Right forelimb (tissue), 1 donor: ENCODE measurements at regions not wholly inside any gene's neighbourhood (a gene's known extent, or its start where the extent isn't known, plus 50 kb on each side); places are given as distances from the start of the nearest gene placed in this dataset.
"Not testable (repeated sequence)": the region's sequence is repeated elsewhere in the genome, so short reads cannot be mapped to it uniquely, and the experiment has no call there.

ENCODE experiments used
- DNase-seq: peaks from one replicate; pipeline ENCODE4 v3.0.0-alpha.2; 2018

- DNase-seq, result no peak
Measured at GRCh38 chr3:29144807-29145206, 136.1 kb upstream of the RBMS3 start.

DNA sequence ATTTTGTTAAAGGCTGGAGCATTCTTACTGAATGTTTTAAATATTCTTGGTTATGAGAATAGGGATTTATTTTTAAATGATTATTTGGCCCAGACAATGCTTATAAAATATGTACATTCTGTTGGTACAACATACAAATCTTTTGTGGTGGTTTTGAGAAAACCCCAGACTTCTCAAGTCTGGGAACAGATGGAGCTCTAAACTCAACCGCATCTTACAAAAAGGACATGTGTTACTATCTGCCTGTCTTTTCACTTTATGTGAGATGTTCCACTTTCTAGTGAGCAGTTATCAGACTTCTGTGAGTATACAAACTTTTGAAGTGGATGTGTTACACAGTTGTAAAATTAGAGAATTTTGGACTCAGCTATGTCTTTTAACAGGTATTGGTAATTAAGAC, 135.5 kb upstream of the RBMS3 start:
- no peak for DNase-seq

DNA sequence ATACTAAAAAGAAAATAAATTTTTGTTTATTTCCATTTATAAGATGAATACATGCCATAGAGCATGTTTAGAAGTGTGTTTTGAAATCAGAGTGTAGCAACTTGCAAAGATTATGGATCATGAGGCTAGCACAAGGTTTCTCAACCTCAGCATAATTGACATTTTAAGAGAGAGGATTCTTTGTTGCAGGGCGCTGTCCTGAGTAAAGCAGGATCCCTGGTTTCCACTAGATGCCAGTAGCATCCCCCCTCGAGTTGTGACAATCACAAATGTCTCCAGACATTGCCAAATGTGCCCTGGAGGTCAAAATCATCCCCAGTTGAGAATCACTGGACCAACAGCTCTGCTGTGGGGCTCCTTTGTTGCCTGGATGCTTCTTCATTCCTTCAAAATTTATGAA, 128.5 kb upstream of the RBMS3 start:
- DNase-seq, result no peak

DNA sequence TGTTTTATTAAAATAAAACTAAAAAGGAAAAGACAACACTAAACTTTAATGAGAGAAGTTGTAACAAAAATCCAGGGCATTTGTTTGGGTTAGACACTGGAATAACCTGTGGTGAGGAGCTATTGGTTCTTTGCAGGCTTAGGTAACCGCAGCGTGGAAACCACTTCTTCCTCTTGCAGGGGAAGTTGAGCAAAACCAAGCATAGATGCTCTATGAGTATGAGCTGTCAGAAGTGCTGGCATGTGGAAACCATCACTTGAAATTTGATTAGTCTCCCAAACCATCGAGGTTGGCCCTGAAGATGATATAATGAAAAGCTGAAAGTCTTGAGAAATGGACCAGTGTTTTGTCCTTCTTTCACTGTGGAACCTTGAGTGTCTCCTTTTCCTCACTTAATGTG, 127.1 kb upstream of the RBMS3 start:
- DNase-seq, result no peak

- no peak for DNase-seq
Measured at GRCh38 chr3:29156086-29156715, 124.7 kb upstream of the RBMS3 start.

- no peak for DNase-seq
Measured at GRCh38 chr3:29164825-29165224, 116.0 kb upstream of the RBMS3 start.

GRCh38 chr3:29167180-29167579, 113.7 kb upstream of the RBMS3 start:
- no peak for DNase-seq

GRCh38 chr3:29168081-29168480, 112.8 kb upstream of the RBMS3 start:
- no peak for DNase-seq

DNA sequence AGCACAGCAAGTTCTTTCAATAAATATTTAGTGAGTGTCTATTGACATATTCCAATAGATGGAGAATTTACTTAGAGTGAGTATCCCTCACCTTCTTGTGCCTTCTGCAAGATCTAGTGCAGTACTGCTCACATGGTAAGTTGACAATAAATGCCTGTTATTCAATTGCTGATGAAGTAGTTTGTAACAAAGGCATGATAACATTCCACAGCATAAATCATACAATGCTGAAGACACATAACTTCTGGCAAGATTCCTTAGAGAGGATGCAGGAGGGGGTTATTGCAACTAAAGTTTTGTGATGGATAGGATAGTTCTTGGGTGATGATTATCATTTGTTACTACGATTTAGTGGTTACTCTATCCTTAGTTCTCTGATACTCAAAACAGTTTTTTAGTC, 112.2 kb upstream of the RBMS3 start:
- no peak for DNase-seq

DNA sequence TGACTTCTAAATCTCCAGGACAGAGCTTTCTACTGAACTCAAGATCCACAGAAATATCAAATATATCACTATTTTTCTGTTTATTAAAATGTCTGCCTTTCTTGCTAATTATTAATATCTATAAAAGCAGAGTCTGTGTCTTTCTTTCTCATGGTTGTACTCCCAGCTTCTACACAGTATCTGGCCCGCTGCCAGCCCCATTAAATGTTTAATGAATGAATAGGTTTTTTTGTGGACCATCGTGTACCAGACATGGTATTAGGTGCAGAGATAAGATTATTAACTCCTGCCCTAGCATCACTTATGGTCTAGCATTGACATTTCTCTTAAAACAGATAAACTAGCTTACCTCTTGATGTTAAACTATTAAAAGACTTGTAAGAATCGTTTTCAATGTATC, 111.4 kb upstream of the RBMS3 start:
- DNase-seq, result no peak

DNA sequence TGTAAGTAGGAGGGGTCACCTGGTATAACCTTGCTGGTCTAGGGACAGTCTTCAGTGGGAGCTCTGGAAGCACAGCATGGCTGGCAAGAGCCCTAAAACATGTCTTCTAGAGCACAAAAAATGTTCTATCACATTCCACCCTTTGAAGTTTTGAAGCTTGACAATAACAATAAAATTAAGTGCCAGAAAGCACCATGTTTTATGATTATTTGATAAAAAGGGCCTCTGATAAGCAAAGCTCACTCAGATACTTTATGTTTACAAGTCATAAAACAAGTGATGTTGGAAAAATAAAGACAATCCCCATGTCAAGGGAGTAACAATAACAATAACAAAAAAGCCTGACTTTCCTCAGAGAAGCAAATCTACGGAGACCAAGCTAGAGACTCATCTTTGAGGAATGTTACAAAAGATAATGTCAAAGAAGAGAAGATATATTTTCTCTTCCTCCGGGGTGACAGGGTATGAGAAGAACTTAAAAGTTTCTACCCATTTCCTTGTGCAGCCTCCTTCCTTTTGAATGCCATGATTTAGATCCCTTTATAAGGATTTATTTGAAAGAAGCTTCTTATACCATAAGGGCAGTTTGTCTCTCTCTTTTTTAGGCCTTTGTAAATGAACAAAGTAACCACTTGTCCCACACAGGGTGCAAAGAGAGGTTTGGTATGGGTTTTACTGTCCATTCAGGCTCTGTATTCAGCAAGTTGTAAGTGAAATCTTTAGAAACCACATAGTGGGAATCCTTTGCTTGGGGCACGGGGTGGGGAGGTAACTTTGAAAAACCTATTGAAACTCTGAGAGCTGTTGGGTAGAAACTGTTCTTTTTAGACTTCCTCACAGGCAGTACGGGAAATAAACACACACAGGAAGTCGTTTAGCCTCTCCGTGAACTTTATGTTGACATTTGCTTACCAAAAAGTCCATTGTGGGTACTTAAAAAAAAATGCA, 109.6 kb upstream of the RBMS3 start:
- no peak for DNase-seq

- no peak for DNase-seq
Measured at GRCh38 chr3:29176501-29176900, 104.4 kb upstream of the RBMS3 start.

GRCh38 chr3:29178809-29179793, 101.8 kb upstream of the RBMS3 start:
- no peak for DNase-seq

GRCh38 chr3:29181149-29181780, 99.6 kb upstream of the RBMS3 start:
- DNase-seq, result no peak

DNA sequence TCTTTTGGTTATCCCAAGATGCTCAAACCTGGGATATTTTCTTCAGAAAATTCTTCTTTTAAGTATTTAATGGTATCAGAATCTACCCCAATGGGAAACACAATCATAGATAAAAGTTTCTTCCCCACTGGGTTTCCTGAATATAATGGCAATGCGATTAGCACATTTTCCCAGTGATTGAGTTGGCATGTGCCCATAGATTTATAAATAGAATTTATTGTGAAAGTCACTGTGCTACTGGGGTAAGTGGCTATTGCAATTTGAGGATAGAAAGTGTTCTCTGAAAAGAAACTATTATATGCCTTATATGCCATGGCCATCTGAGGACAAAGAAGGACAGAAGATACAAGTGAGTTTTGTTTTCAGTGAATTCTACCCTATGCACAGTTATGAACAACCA, 99.0 kb upstream of the RBMS3 start:
- no peak for DNase-seq

DNA sequence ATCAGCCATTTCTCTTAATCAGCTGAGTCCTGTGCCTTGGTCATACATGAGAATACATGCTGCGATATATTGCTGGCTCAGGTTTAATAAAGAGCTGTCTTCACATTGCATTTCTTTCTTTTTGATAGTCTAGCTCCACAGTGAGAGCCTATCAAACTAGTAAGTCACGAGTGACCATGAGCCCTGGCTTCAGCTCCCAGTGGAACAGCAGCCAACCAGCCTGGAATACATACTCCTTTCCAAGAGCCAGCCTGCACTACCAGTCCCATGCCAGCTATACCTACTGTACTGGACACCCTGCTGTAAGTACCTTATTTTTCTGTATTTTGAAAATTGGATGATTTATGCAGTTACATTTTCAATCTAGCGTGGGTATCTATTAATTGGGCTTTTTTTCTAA, 98.0 kb upstream of the RBMS3 start:
- not testable (repeated sequence) for DNase-seq

DNA sequence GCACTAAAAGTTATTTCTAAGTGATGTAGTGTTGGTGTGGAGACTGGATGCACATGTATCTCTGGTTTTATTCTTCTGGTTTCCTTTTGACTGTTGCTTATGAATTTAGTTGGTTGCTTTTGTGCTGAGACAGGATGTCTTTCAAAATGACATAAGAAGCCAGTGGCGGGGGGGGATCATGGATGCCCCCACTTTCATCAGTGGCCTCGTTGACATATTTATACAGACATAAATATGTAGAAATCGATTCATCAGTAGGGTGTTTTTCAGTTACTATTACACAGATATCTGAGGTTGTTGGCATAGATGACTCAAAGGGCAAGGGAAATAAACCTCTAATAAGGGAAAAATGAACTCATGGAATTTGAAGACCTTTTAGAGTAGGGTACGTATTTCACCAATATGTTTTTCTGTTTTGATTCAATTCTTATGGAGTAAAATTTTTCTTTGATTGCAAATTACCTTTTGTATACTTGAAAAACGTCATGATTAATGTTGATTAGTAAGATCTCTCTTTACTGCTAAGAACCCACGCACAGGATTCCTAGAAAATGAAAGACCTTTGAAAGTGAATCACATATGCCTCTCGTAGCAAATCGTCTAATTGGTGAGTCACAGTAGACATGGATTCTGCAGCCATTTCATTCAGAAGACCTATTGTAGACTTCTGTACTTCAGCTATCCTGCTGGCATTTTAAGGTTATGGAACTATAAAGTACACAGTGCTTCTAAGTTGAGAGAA, 97.4 kb upstream of the RBMS3 start:
- no peak for DNase-seq

DNA sequence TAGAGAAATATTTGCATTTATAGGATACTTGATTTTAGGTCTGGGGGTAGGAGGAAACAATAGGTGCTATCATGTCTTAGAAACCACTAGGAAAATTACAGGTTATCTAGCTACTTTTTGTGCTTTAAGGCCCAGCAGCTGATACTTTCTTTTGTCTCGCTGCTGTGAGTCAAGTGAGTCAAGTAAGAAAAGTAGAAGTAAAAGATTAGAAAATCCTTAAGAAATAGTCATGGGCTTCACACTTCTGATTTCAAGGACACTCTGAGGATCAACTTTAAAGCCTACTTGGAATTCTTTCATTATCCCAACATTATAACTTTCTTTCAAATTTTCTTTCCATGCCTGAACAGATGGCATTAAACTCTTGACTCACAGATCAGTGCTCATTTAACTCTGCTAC, 95.2 kb upstream of the RBMS3 start:
- DNase-seq, result no peak

GRCh38 chr3:29186131-29186599, 94.7 kb upstream of the RBMS3 start:
- no peak for DNase-seq

- no peak for DNase-seq
Measured at GRCh38 chr3:29186982-29187725, 93.7 kb upstream of the RBMS3 start.

DNA sequence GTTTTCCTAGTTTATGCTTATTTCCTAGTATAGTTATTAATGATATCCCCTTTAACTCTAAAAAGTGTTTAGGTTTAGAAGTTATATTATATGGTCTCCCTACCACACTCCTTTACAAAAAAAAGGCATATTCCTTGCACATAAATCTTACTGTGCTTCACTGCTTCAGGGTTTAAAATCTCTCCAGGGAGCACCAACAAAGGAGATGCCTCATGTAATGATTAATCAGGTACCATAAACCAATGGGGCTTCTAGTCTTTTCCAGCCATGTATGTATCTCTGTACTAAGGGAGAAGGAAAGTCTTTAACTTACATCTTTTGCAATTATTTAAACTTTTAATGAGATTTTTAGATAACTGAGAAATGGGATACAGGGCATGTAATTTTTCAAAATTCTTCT, 91.5 kb upstream of the RBMS3 start:
- DNase-seq, result no peak
